Gastrocnemius medialis (tissue), 4 donors: ENCODE measurements at regions not wholly inside any gene's neighbourhood (a gene's known extent, or its start where the extent isn't known, plus 50 kb on each side); places are given as distances from the start of the nearest gene placed in this dataset.

ENCODE experiments used
- POLR2A ChIP-seq, 2 donors: fragments of 450-650 bp; IDR thresholded peaks; one replicate each; pipeline ENCODE4 v1.6.1; 2017; ENCODE audit warnings: antibody characterized with exemption in 2 of 2, mild to moderate bottlenecking in 2 of 2, moderate library complexity in 2 of 2
- TF ChIP-seq, protein P1 (sequence below), 5 experiments: fragments of 450-650 bp in 3 of 5; fragments of 200-600 bp in 2 of 5; sonication (generic) in 2 of 5; IDR thresholded peaks in 4 of 5; conservative IDR thresholded peaks in 1 of 5; 1 replicate in 4 of 5; 2 replicates in 1 of 5; pipeline ENCODE4 v1.5.1; 2016 to 2019; ENCODE audit warnings: antibody characterized with exemption in 5 of 5, mild to moderate bottlenecking in 3 of 5, moderate library complexity in 3 of 5

- TF ChIP-seq, protein P1, sequence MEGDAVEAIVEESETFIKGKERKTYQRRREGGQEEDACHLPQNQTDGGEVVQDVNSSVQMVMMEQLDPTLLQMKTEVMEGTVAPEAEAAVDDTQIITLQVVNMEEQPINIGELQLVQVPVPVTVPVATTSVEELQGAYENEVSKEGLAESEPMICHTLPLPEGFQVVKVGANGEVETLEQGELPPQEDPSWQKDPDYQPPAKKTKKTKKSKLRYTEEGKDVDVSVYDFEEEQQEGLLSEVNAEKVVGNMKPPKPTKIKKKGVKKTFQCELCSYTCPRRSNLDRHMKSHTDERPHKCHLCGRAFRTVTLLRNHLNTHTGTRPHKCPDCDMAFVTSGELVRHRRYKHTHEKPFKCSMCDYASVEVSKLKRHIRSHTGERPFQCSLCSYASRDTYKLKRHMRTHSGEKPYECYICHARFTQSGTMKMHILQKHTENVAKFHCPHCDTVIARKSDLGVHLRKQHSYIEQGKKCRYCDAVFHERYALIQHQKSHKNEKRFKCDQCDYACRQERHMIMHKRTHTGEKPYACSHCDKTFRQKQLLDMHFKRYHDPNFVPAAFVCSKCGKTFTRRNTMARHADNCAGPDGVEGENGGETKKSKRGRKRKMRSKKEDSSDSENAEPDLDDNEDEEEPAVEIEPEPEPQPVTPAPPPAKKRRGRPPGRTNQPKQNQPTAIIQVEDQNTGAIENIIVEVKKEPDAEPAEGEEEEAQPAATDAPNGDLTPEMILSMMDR (IDR thresholded peaks at IDR 0.05 in 4 of 5, conservative IDR thresholded peaks at IDR 0.05 in 1 of 5), result no peak
- no peak for TF ChIP-seq POLR2A (IDR thresholded peaks at IDR 0.05)
These were observed 388.0 kb downstream of the PLPP3 start for GRCh38 chr1:56191369-56191768.
